ENCODE measurements at regions not wholly inside any gene's neighbourhood (a gene's known extent, or its start where the extent isn't known, plus 50 kb on each side); places are given as distances from the start of the nearest gene placed in this dataset.

DNA sequence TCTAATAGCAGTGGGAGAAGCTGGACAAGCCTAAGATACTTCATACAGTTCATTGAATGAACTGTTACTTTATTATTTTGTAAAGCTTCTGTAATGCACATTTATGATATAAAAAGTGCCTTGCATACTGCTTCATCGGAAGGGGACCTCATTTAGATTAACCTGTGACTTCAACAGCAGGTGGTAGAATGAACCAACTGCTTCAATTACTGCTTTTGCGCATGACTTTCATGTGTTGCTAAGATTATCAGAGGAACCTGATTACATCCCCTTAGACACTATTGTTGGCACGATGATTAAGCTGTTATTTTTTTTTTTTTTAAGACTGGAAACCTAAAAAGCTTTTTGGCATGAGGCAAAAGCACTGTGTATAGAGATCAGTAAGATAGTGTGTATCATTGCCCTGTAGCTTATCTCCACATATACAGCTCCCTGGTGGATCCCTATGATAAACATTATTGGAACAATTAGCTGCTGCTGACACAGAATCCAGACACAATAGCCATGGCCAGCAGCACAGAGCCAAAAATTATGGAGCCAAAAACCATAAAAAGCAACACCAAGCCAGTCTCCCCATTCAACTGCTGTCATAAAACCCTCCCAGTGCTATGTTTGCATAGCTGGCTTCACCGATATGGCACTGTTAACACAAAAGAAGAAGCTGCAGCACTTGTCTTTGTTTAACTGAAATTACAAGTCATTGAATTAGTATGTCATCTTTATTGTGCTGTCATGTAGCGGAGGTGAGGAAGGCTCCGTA lies 731.6 kb upstream of the MMS22L start:
- TF ChIP-seq, protein P1, sequence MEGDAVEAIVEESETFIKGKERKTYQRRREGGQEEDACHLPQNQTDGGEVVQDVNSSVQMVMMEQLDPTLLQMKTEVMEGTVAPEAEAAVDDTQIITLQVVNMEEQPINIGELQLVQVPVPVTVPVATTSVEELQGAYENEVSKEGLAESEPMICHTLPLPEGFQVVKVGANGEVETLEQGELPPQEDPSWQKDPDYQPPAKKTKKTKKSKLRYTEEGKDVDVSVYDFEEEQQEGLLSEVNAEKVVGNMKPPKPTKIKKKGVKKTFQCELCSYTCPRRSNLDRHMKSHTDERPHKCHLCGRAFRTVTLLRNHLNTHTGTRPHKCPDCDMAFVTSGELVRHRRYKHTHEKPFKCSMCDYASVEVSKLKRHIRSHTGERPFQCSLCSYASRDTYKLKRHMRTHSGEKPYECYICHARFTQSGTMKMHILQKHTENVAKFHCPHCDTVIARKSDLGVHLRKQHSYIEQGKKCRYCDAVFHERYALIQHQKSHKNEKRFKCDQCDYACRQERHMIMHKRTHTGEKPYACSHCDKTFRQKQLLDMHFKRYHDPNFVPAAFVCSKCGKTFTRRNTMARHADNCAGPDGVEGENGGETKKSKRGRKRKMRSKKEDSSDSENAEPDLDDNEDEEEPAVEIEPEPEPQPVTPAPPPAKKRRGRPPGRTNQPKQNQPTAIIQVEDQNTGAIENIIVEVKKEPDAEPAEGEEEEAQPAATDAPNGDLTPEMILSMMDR (IDR thresholded peaks at IDR 0.05; ENCODE audit: insufficient read depth, low read depth, low read length) = no peak
- TF ChIP-seq EZH2 (IDR thresholded peaks at IDR 0.05; ENCODE audit: insufficient read depth, low read length) = no peak
